ENCODE measurements at regions not wholly inside any gene's neighbourhood (a gene's known extent, or its start where the extent isn't known, plus 50 kb on each side); places are given as distances from the start of the nearest gene placed in this dataset.

GRCh38 chr18:41700416-41700815 is 254.6 kb upstream of the PIK3C3 start:
- no peak overlapping the region for H3K56ac ChIP-seq (replicated peaks; ENCODE audit: insufficient read length, low read depth, low read length)
- no peak overlapping the region for H3K9ac ChIP-seq (replicated peaks in 1 of 4; ENCODE audit: extremely low read depth in 1 of 4, low read depth in 3 of 4, low read length in 3 of 4)
- no peak overlapping the region for H2BK20ac ChIP-seq (ENCODE audit: low read length)
- DNase-seq (ENCODE audit: low read depth in 1 of 2, low spot score in 2 of 2) (no peak), FAIRE-seq (no peak)
- no peak overlapping the region for H4K5ac ChIP-seq (ENCODE audit: insufficient read length, low read depth, low read length)
- H3K79me1 ChIP-seq (ENCODE audit: low read depth, low read length), result no peaks in the 10 kb centered on the region
- no peak overlapping the region for H3K23ac ChIP-seq (ENCODE audit: insufficient read length)
- H4K91ac ChIP-seq (replicated peaks; ENCODE audit: insufficient read length, low read length), result no peak overlapping the region
- no peak overlapping the region for H4K8ac ChIP-seq (ENCODE audit: extremely low read depth, insufficient read depth, low read length)
- H2BK12ac ChIP-seq (ENCODE audit: low read depth, low read length), result no peak overlapping the region
- no peak overlapping the region for H2AFZ ChIP-seq (ENCODE audit: low read length)
- no peak overlapping the region for H3K18ac ChIP-seq (ENCODE audit: extremely low read depth, low read length)
- H3K4me2 ChIP-seq (ENCODE audit: insufficient read depth in 1 of 2, low read depth in 2 of 2, low read length in 2 of 2), result no peak overlapping the region
- H3K14ac ChIP-seq (ENCODE audit: insufficient read length), result no peak overlapping the region
- H4K20me1 ChIP-seq (replicated peaks in 1 of 2; ENCODE audit: control insufficient read depth in 1 of 2, insufficient read depth in 2 of 2, low read length in 2 of 2), result no peaks in the 10 kb centered on the region
- H3K9me3 ChIP-seq (ENCODE audit: insufficient read depth in 2 of 2, low read depth in 1 of 2, low read length in 1 of 2), result no peaks in the 10 kb centered on the region
- no peak overlapping the region for H2BK120ac ChIP-seq (replicated peaks; ENCODE audit: low read depth, low read length)
- H2BK5ac ChIP-seq (ENCODE audit: low read depth, low read length), result no peak overlapping the region
- TF ChIP-seq POLR2AphosphoS5 (IDR thresholded peaks at IDR 0.05; ENCODE audit: low read depth, low read length), result no peak
- TF ChIP-seq SP4 (IDR thresholded peaks at IDR 0.05; ENCODE audit: low read length), result no peak
- no peak for TF ChIP-seq RNF2 (IDR thresholded peaks at IDR 0.05; ENCODE audit: borderline replicate concordance, low read depth, low read length, missing control alignments, poor library complexity, severe bottlenecking)
- no peak for TF ChIP-seq SIX5 (IDR thresholded peaks at IDR 0.05; ENCODE audit: low read depth, low read length)
- no peak for TF ChIP-seq JUND (IDR thresholded peaks at IDR 0.05; ENCODE audit: low read length)
- no peak for TF ChIP-seq TAF7 (optimal IDR thresholded peaks at IDR 0.05; ENCODE audit: borderline replicate concordance, low read depth, low read length)
- no peak for TF ChIP-seq KDM5A (IDR thresholded peaks at IDR 0.05; ENCODE audit: low read length)
- TF ChIP-seq, protein P1, sequence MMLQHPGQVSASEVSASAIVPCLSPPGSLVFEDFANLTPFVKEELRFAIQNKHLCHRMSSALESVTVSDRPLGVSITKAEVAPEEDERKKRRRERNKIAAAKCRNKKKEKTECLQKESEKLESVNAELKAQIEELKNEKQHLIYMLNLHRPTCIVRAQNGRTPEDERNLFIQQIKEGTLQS (IDR thresholded peaks at IDR 0.05; ENCODE audit: insufficient read depth, low read depth, low read length), result no peak
- TF ChIP-seq SIN3A (conservative IDR thresholded peaks at IDR 0.05 in 1 of 2, IDR thresholded peaks at IDR 0.05 in 1 of 2; ENCODE audit: low read depth in 1 of 2, low read length in 2 of 2), result no peak
- TF ChIP-seq BRCA1 (IDR thresholded peaks at IDR 0.05; ENCODE audit: low read depth, low read length), result no peak
- no peak for TF ChIP-seq POLR2A (IDR thresholded peaks at IDR 0.05; ENCODE audit: control extremely low read depth in 1 of 2, low read depth in 2 of 2, low read length in 2 of 2)
- TF ChIP-seq TCF12 (IDR thresholded peaks at IDR 0.05; ENCODE audit: low read depth, low read length), result no peak
- TF ChIP-seq BACH1 (IDR thresholded peaks at IDR 0.05; ENCODE audit: low read length), result no peak
- no peak overlapping the region for H2BK15ac ChIP-seq (ENCODE audit: low read length)
- no peak overlapping the region for H3K4me3 ChIP-seq (ENCODE audit: extremely low read depth in 1 of 4, insufficient read depth in 2 of 4, low read depth in 3 of 4, low read length in 4 of 4)
- no peak overlapping the region for H3K4ac ChIP-seq (replicated peaks; ENCODE audit: insufficient read length, low read depth, low read length)
- CTCF ChIA-PET (ENCODE audit: partially characterized antibody), result interaction anchor here (0.6 to 1.1 kb wide), 2 partner anchors 15 to 19 kb away, joined by 4 to 5 read pairs; no protein-coding TSS in a partner anchor
- no peaks in the 10 kb centered on the region for H3K79me2 ChIP-seq (ENCODE audit: control insufficient read depth in 1 of 2, insufficient read depth in 2 of 2, low read length in 2 of 2)
- POLR2A ChIA-PET (ENCODE audit: partially characterized antibody), result no interaction called here
- H3K23me2 ChIP-seq (ENCODE audit: low read depth, low read length), result no peaks in the 10 kb centered on the region; the same call in 1 of the 2 replicates
- no peaks in the 10 kb centered on the region for H3K36me3 ChIP-seq (ENCODE audit: control insufficient read depth in 2 of 4, insufficient read depth in 4 of 4, low read length in 3 of 4)
- H3K4me1 ChIP-seq (replicated peaks in 1 of 4; ENCODE audit: control insufficient read depth in 3 of 4, insufficient read depth in 4 of 4, low read length in 3 of 4), result no peaks in the 10 kb centered on the region
- H2AK5ac ChIP-seq (ENCODE audit: low read depth, low read length), result no peak overlapping the region
- H3K27ac ChIP-seq (ENCODE audit: low read depth, low read length), result no peak overlapping the region
- no peaks in the 10 kb centered on the region for H3K27me3 ChIP-seq (replicated peaks in 1 of 4; ENCODE audit: control insufficient read depth in 3 of 4, extremely low read depth in 1 of 4, insufficient read depth in 3 of 4, low read length in 3 of 4)
- WGBS, 2 experiments (ENCODE audit: extremely low coverage in 1 of 2, insufficient coverage in 1 of 2, insufficient read length in 1 of 2, insufficient replicate concordance in 2 of 2, low coverage in 1 of 2, low lambda C conversion rate in 2 of 2, missing lambda C conversion rate in 1 of 2), result 90% methylated on average over 4 of the region's 4 CpGs; no CpG with 5 or more reads in 1 of the 2 experiments

All from H1 (cell line).